Tibial nerve (tissue), 4 donors: ENCODE measurements at regions not wholly inside any gene's neighbourhood (a gene's known extent, or its start where the extent isn't known, plus 50 kb on each side); places are given as distances from the start of the nearest gene placed in this dataset.

Experiments
- EP300 ChIP-seq, 2 donors: sonication (generic); formaldehyde crosslinking; IDR thresholded peaks; one replicate each; pipeline ENCODE4 v1.6.1; 2017; ENCODE audit warnings: antibody characterized with exemption in 2 of 2, mild to moderate bottlenecking in 1 of 2
- POLR2A ChIP-seq, 2 donors: fragments of 450-650 bp; IDR thresholded peaks; one replicate each; pipeline ENCODE4 v1.6.1; 2017; ENCODE audit warnings: antibody characterized with exemption in 2 of 2, mild to moderate bottlenecking in 2 of 2, moderate library complexity in 2 of 2
- TF ChIP-seq, protein P1 (sequence below), 5 experiments: fragments of 200-600 bp in 3 of 5; fragments of 450-650 bp in 2 of 5; sonication (generic) in 3 of 5; IDR thresholded peaks; one replicate each; pipeline ENCODE4 v1.5.1; 2016 to 2019; ENCODE audit warnings: antibody characterized with exemption in 5 of 5, mild to moderate bottlenecking in 3 of 5, moderate library complexity in 2 of 5

DNA sequence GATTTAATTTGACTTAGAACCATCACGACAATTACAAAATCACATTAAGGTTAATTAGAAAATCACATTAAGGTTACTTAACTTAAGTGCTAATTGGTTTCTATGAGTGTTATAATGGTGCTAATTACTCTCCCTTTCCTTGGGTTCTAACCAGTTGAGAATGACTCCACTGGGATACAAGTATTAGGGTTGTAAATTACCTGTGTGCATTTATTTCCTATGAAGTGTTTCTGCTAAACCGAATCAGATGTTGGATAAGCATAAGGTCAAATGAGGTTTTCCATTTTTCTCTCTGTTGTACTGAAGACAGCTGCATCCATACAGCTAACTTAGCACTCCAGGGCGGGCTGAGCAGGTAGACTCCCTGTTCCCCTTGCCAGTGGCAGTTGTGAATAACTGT lies 610.3 kb upstream of the TMPRSS15 start:
- TF ChIP-seq POLR2A (IDR thresholded peaks at IDR 0.05), result no peak
- TF ChIP-seq, protein P1, sequence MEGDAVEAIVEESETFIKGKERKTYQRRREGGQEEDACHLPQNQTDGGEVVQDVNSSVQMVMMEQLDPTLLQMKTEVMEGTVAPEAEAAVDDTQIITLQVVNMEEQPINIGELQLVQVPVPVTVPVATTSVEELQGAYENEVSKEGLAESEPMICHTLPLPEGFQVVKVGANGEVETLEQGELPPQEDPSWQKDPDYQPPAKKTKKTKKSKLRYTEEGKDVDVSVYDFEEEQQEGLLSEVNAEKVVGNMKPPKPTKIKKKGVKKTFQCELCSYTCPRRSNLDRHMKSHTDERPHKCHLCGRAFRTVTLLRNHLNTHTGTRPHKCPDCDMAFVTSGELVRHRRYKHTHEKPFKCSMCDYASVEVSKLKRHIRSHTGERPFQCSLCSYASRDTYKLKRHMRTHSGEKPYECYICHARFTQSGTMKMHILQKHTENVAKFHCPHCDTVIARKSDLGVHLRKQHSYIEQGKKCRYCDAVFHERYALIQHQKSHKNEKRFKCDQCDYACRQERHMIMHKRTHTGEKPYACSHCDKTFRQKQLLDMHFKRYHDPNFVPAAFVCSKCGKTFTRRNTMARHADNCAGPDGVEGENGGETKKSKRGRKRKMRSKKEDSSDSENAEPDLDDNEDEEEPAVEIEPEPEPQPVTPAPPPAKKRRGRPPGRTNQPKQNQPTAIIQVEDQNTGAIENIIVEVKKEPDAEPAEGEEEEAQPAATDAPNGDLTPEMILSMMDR (IDR thresholded peaks at IDR 0.05), result no peak
- no peak for TF ChIP-seq EP300 (IDR thresholded peaks at IDR 0.05)
